K562 (cell line): ENCODE measurements at regions not wholly inside any gene's neighbourhood (a gene's known extent, or its start where the extent isn't known, plus 50 kb on each side); places are given as distances from the start of the nearest gene placed in this dataset.

Experiments used
- ATAC-seq: fragments of 200-7000 bp; cut with Tn5 transposase; 3 replicates; pipeline ENCODE4 v1.9.1; 2020; ENCODE audit warnings: moderate library complexity
- BruUV-seq: library from RNA; stranded (reverse); fragments of 400-500 nt; replicated peaks from 2 replicates; lab custom pipeline; 2021; lab: Mats Ljungman, UMichigan
- CTCF ChIA-PET: fragments of 300-600 bp; formaldehyde crosslinking; extraction: SDS; loops from one replicate; lab custom pipeline; 2021; ENCODE audit warnings: low intra/inter-chr PET ratio; lab: Yijun Ruan, JAX
- POLR2A ChIA-PET: fragments of 300-600, 350-650 bp; sonication (Branson Sonifier 250); formaldehyde crosslinking; extraction: SDS; loops from one replicate; lab custom pipeline; 2021; ENCODE audit warnings: antibody characterized with exemption, inconsistent platforms; lab: Yijun Ruan, JAX
- DNase-seq, 4 experiments: peaks; one replicate each; pipeline versions ENCODE4 v3.0.0 to v3.0.0-alpha.2; 2011 to 2018; ENCODE audit warnings: low spot score in 3 of 4, mixed read lengths in 3 of 4; ENCODE audit errors: extremely low read depth in 1 of 4
- FAIRE-seq: peaks from 2 replicates; lab custom pipeline; 2011; peaks lifted over from hg19 to GRCh38; lab: Jason Lieb, UNC
- H2AFZ ChIP-seq: 2 replicates; pipeline ENCODE4 v1.6.0; 2011; ENCODE audit warnings: low read depth, low read length, control low read depth, inconsistent platforms
- H3K27ac ChIP-seq: fragments of 200-600 bp; 3 replicates; pipeline ENCODE4 v1.8.0; 2011; ENCODE audit warnings: low read depth, mild to moderate bottlenecking, control low read depth, inconsistent platforms, low read length, moderate library complexity, mixed read lengths; ENCODE audit errors: extremely low read depth
- H3K27me3 ChIP-seq, 2 experiments: fragments of 300-600 bp in 1 of 2; 2 replicates in 1 of 2; 3 replicates in 1 of 2; pipeline versions ENCODE4 v1.6.0 to v1.8.0; 2011; ENCODE audit warnings: inconsistent platforms in 2 of 2, low read length in 2 of 2, mild to moderate bottlenecking in 1 of 2, mixed read lengths in 1 of 2, moderate library complexity in 1 of 2; ENCODE audit not compliant: control insufficient read depth in 2 of 2, insufficient read depth in 2 of 2
- H3K36me3 ChIP-seq: fragments of 300-600 bp; 3 replicates; pipeline ENCODE4 v1.8.0; 2011; ENCODE audit warnings: mild to moderate bottlenecking, low read length, inconsistent platforms; ENCODE audit not compliant: control insufficient read depth, insufficient read depth
- H3K4me1 ChIP-seq, 2 experiments: fragments of 200-600 bp in 1 of 2; replicated peaks in 1 of 2; 2 replicates in 1 of 2; 3 replicates in 1 of 2; pipeline versions ENCODE4 v1.5.1 to v1.8.0; 2011; ENCODE audit warnings: inconsistent platforms in 2 of 2, low read length in 2 of 2, mild to moderate bottlenecking in 1 of 2, mixed read lengths in 1 of 2, moderate library complexity in 1 of 2; ENCODE audit not compliant: control insufficient read depth in 2 of 2, insufficient read depth in 2 of 2
- H3K4me2 ChIP-seq: 2 replicates; pipeline ENCODE4 v1.6.1; 2011; ENCODE audit warnings: low read length, control low read depth, inconsistent platforms, mixed read lengths; ENCODE audit not compliant: insufficient read depth
- H3K4me3 ChIP-seq: fragments of 200-600 bp; sonication (generic), shearing (Covaris generic); 2 replicates; pipeline ENCODE4 v1.5.1; 2016; ENCODE audit warnings: control low read depth, inconsistent platforms
- H3K79me2 ChIP-seq: fragments of 200-600 bp; 3 replicates; pipeline ENCODE4 v1.8.0; 2011; ENCODE audit warnings: low read length, inconsistent platforms; ENCODE audit not compliant: control insufficient read depth, insufficient read depth
- H3K9ac ChIP-seq, 2 experiments: 2 replicates each; pipeline versions ENCODE4 v1.6.0 to v1.6.1; 2011; ENCODE audit warnings: low read depth in 2 of 2, low read length in 2 of 2, control low read depth in 1 of 2, inconsistent platforms in 1 of 2, mild to moderate bottlenecking in 1 of 2, mixed read lengths in 1 of 2; ENCODE audit not compliant: insufficient read depth in 1 of 2
- H3K9me1 ChIP-seq: one replicate; pipeline ENCODE4 v1.6.0; 2011; ENCODE audit warnings: inconsistent platforms, mild to moderate bottlenecking, low read length, moderate library complexity; ENCODE audit not compliant: control insufficient read depth, insufficient read depth
- H3K9me3 ChIP-seq: replicated peaks from 2 replicates; pipeline ENCODE4 v1.5.1; 2011; ENCODE audit warnings: low read depth, low read length, inconsistent platforms; ENCODE audit not compliant: control insufficient read depth, insufficient read depth
- H4K20me1 ChIP-seq: replicated peaks from 2 replicates; pipeline ENCODE4 v1.6.1; 2011; ENCODE audit warnings: low read length, inconsistent platforms, mixed read lengths; ENCODE audit not compliant: control insufficient read depth, insufficient read depth
- ARID2 ChIP-seq: fragments of 450-650 bp; IDR thresholded peaks from 2 replicates; pipeline ENCODE4 v1.6.1; 2017; ENCODE audit warnings: antibody characterized with exemption, mild to moderate bottlenecking
- CBFA2T2 ChIP-seq: fragments of 450-650 bp; conservative IDR thresholded peaks from 2 replicates; pipeline ENCODE4 v1.6.1; 2017; ENCODE audit warnings: mild to moderate bottlenecking
- NFIX ChIP-seq: fragments of 250-450 bp; sonication (Bioruptor Pico); IDR thresholded peaks from 2 replicates; pipeline ENCODE4 v1.4.0; 2020; ENCODE audit warnings: low read depth, mild to moderate bottlenecking, moderate library complexity
- SIN3A ChIP-seq, 2 experiments: fragments of 150-350 bp in 1 of 2; IDR thresholded peaks; 2 replicates each; pipeline ENCODE4 v1.6.1; 2011 to 2016; ENCODE audit warnings: borderline replicate concordance in 2 of 2, low read depth in 2 of 2, low read length in 2 of 2, mild to moderate bottlenecking in 2 of 2, moderate library complexity in 2 of 2; ENCODE audit not compliant: control insufficient read depth in 1 of 2
- ZBTB34 ChIP-seq: fragments of 250-450 bp; sonication (Bioruptor Pico); IDR thresholded peaks from 2 replicates; pipeline ENCODE4 v1.8.0; 2021; ENCODE audit warnings: mild to moderate bottlenecking, moderate library complexity
- WGBS: fragments of 100-300 bp; shearing (Covaris generic); methylation state at CpG from one replicate; pipeline ENCODE4 v1.1.6; 2016; ENCODE audit warnings: low coverage, mixed read lengths; ENCODE audit not compliant: insufficient coverage; ENCODE audit errors: missing lambda C conversion rate; 5-methylcytosine and 5-hydroxymethylcytosine counted together
- in situ Hi-C: fragments of 300-500 bp; cut with MboI; formaldehyde crosslinking; loops from 4 replicates; pipeline ENCODE4 v1.15.0; 2018; ENCODE audit warnings: inconsistent platforms, mixed read lengths
- intact Hi-C: fragments of 100-400 bp; cut with micrococcal nuclease; formaldehyde crosslinking; loops from 2 replicates; pipeline ENCODE4 v1.14.2; 2022
- TF ChIP-seq, protein P1 (sequence below): sonication (generic); formaldehyde crosslinking; IDR thresholded peaks from 2 replicates; pipeline ENCODE4 v1.9.0; 2022; ENCODE audit warnings: mild to moderate bottlenecking, missing genetic modification reagents

- in situ Hi-C loops (no loop called here), intact Hi-C loops (loop anchor here (10.0 kb wide), 1 partner anchor 915 kb away; no protein-coding TSS in a partner anchor)
- H3K4me3 ChIP-seq: no peak overlapping the region
- no peak overlapping the region for H2AFZ ChIP-seq
- ChIA-PET CTCF (no interaction called here), POLR2A (no interaction called here)
- no peaks in the 10 kb centered on the region for H3K9me3 ChIP-seq
- H3K36me3 ChIP-seq: no peaks in the 10 kb centered on the region
- no peaks in the 10 kb centered on the region for H3K4me1 ChIP-seq
- H3K27ac ChIP-seq: no peak overlapping the region
- no peaks in the 10 kb centered on the region for H3K79me2 ChIP-seq
- no peaks in the 10 kb centered on the region for H3K27me3 ChIP-seq
- no peak overlapping the region for H3K4me2 ChIP-seq
- H3K9ac ChIP-seq: no peak overlapping the region
- FAIRE-seq: no peak
- TF ChIP-seq ZBTB34 (CRISPR knock-in tag): no peak
- TF ChIP-seq, protein P1, sequence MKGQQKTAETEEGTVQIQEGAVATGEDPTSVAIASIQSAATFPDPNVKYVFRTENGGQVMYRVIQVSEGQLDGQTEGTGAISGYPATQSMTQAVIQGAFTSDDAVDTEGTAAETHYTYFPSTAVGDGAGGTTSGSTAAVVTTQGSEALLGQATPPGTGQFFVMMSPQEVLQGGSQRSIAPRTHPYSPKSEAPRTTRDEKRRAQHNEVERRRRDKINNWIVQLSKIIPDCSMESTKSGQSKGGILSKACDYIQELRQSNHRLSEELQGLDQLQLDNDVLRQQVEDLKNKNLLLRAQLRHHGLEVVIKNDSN (CRISPR knock-in tag): no peak
- TF ChIP-seq SIN3A (IDR thresholded peaks at IDR 0.05; ENCODE audit: borderline replicate concordance in 2 of 2, control insufficient read depth in 1 of 2, low read depth in 2 of 2, low read length in 2 of 2): no peak
- no peak for TF ChIP-seq CBFA2T2
- no peak for TF ChIP-seq NFIX (CRISPR knock-in tag)
- no peak for TF ChIP-seq ARID2
- DNase-seq: no peak
- BruUV-seq: no TSS peak
- no peak for ATAC-seq
- no peaks in the 10 kb centered on the region for H4K20me1 ChIP-seq
- WGBS: 0% methylated on average over 1 of the region's 1 CpG
- no peaks in the 10 kb centered on the region for H3K9me1 ChIP-seq
Observed at GRCh38 chr3:168839653-168840052, 743.9 kb upstream of the GOLIM4 start.
